CD14-positive monocyte (primary cell): ENCODE measurements at regions not wholly inside any gene's neighbourhood (a gene's known extent, or its start where the extent isn't known, plus 50 kb on each side); places are given as distances from the start of the nearest gene placed in this dataset.

Experiments
- DNase-seq, 3 donors: peaks; one replicate each; pipeline ENCODE4 v3.0.0-alpha.2; 2011 to 2022
- H2AFZ ChIP-seq: 2 replicates; pipeline ENCODE4 v1.6.0; 2012; ENCODE audit warnings: mild to moderate bottlenecking, low read depth, low read length, inconsistent platforms; ENCODE audit not compliant: insufficient read depth, poor library complexity, severe bottlenecking
- H3K27ac ChIP-seq, 2 donors: 1 replicate in 1 of 2; 2 replicates in 1 of 2; pipeline ENCODE4 v1.5.1; 2012 to 2013; ENCODE audit warnings: low read length in 2 of 2, control low read depth in 1 of 2, inconsistent platforms in 1 of 2, low read depth in 1 of 2, mild to moderate bottlenecking in 1 of 2
- H3K27me3 ChIP-seq, 2 donors: one replicate each; pipeline versions ENCODE4 v1.6.0 to v1.6.1; 2011 to 2013; ENCODE audit warnings: low read length in 2 of 2; ENCODE audit not compliant: control insufficient read depth in 2 of 2, insufficient read depth in 2 of 2
- H3K36me3 ChIP-seq, 2 donors: replicated peaks in 1 of 2; 1 replicate in 1 of 2; 2 replicates in 1 of 2; pipeline versions ENCODE4 v1.5.1 to v1.6.1; 2012 to 2013; ENCODE audit warnings: low read length in 2 of 2, control low read depth in 1 of 2, inconsistent platforms in 1 of 2, mild to moderate bottlenecking in 1 of 2; ENCODE audit not compliant: insufficient read depth in 2 of 2, control insufficient read depth in 1 of 2
- H3K4me1 ChIP-seq, 2 donors: 1 replicate in 1 of 2; 2 replicates in 1 of 2; pipeline versions ENCODE4 v1.5.1 to v1.6.1; 2012 to 2013; ENCODE audit warnings: low read length in 2 of 2, control low read depth in 1 of 2, inconsistent platforms in 1 of 2, mild to moderate bottlenecking in 1 of 2, moderate library complexity in 1 of 2; ENCODE audit not compliant: insufficient read depth in 2 of 2, control insufficient read depth in 1 of 2
- H3K4me2 ChIP-seq: replicated peaks from 2 replicates; pipeline ENCODE3; 2012; ENCODE audit warnings: low read length, moderate library complexity, mild to moderate bottlenecking; ENCODE audit not compliant: poor library complexity, severe bottlenecking; ENCODE audit errors: extremely low read depth
- H3K4me3 ChIP-seq, 3 experiments: fragments of 200-600 bp in 1 of 3; sonication (generic) in 1 of 3; replicated peaks in 1 of 3; 1 replicate in 2 of 3; 2 replicates in 1 of 3; pipeline ENCODE4 v1.5.1; 2011 to 2013; ENCODE audit warnings: low read length in 3 of 3, mild to moderate bottlenecking in 3 of 3, control low read depth in 2 of 3, low read depth in 2 of 3, inconsistent platforms in 1 of 3, moderate library complexity in 1 of 3
- H3K79me2 ChIP-seq: 2 replicates; pipeline ENCODE4 v1.6.0; 2012; ENCODE audit warnings: mild to moderate bottlenecking, control low read depth, inconsistent platforms, low read length, moderate library complexity; ENCODE audit not compliant: insufficient read depth
- H3K9ac ChIP-seq: 2 replicates; pipeline ENCODE4 v1.6.0; 2017; ENCODE audit warnings: low read length, mild to moderate bottlenecking; ENCODE audit not compliant: insufficient read depth, poor library complexity, severe bottlenecking
- H3K9me3 ChIP-seq, 2 donors: replicated peaks in 1 of 2; 1 replicate in 1 of 2; 2 replicates in 1 of 2; pipeline versions ENCODE4 v1.5.1 to v1.6.1; 2012 to 2013; ENCODE audit warnings: low read length in 2 of 2, control low read depth in 1 of 2; ENCODE audit not compliant: control insufficient read depth in 1 of 2, insufficient read depth in 1 of 2
- H4K20me1 ChIP-seq: 2 replicates; pipeline ENCODE4 v1.6.0; 2012; ENCODE audit warnings: mild to moderate bottlenecking, low read length, control low read depth, moderate library complexity; ENCODE audit not compliant: insufficient read depth
- H3K27ac Mint-ChIP-seq, 7 donors: one replicate each; pipeline ENCODE4 v1.8.0; 2020; ENCODE audit warnings: mild to moderate bottlenecking in 7 of 7, mixed read lengths in 7 of 7, moderate library complexity in 6 of 7, inconsistent platforms in 2 of 7
- H3K27me3 Mint-ChIP-seq, 3 donors: one replicate each; pipeline ENCODE4 v1.8.0; 2021 to 2022; ENCODE audit warnings: low read depth in 3 of 3, mild to moderate bottlenecking in 3 of 3, mixed read lengths in 3 of 3, moderate library complexity in 3 of 3, inconsistent platforms in 1 of 3
- H3K36me3 Mint-ChIP-seq, 2 donors: one replicate each; pipeline ENCODE4 v1.8.0; 2020; ENCODE audit warnings: mixed read lengths in 2 of 2, inconsistent platforms in 1 of 2, mild to moderate bottlenecking in 1 of 2
- H3K4me1 Mint-ChIP-seq: one replicate; pipeline ENCODE4 v1.8.0; 2020; ENCODE audit warnings: mild to moderate bottlenecking, mixed read lengths
- H3K4me3 Mint-ChIP-seq, 2 donors: one replicate each; pipeline ENCODE4 v1.8.0; 2020; ENCODE audit warnings: mild to moderate bottlenecking in 2 of 2, mixed read lengths in 2 of 2, moderate library complexity in 1 of 2
- H3K9me3 Mint-ChIP-seq, 7 donors: one replicate each; pipeline ENCODE4 v1.8.0; 2020 to 2022; ENCODE audit warnings: mixed read lengths in 7 of 7, mild to moderate bottlenecking in 6 of 7, moderate library complexity in 6 of 7, inconsistent platforms in 2 of 7
- WGBS: methylation state at CpG from one replicate; pipeline ENCODE4 v1.1.5; 2013; ENCODE audit warnings: missing lambda C conversion rate; ENCODE audit not compliant: insufficient coverage; 5-methylcytosine and 5-hydroxymethylcytosine counted together
- intact Hi-C, 2 donors: fragments of 100-400 bp; cut with micrococcal nuclease; formaldehyde crosslinking; loops; one replicate each; pipeline versions ENCODE4 v1.15.0 to v1.15.1; 2023
- TF ChIP-seq, protein P1 (sequence below): fragments of 200-600 bp; IDR thresholded peaks from one replicate; pipeline ENCODE4 v1.8.0; 2022; ENCODE audit warnings: antibody characterized with exemption, mild to moderate bottlenecking

DNA sequence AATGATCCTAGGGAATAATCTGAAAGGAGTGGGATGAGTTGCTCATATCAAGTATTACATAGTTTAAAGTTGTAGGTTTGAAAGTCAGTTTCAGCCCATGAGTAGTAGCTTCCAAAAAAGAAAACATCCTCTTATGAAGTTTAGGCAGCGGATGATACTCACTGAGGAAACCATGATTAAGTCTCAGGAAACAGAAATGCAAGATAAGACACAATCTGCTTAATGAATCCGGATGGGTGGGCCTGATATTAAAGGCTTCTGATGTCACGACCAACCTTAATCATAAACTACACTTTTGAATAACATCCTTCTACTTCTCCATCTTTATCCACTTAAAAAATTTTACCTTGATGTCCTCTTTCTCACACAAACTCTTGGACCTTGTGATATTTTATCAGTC lies 61.8 kb downstream of the S1PR1 start:
- Mint-ChIP-seq H3K27ac (no peak overlapping the region), H3K36me3 (no peaks in the 10 kb centered on the region), H3K9me3 (no peaks in the 10 kb centered on the region), H3K27me3 (peaks cover 0 to 2% (median 1%) of the 10 kb centered on the region in 3 donors), H3K4me1 (peaks cover 3% of the 10 kb centered on the region), H3K4me3 (no peak overlapping the region)
- H3K9ac ChIP-seq, result no peak overlapping the region
- H3K4me2 ChIP-seq, result no peak overlapping the region
- TF ChIP-seq, protein P1, sequence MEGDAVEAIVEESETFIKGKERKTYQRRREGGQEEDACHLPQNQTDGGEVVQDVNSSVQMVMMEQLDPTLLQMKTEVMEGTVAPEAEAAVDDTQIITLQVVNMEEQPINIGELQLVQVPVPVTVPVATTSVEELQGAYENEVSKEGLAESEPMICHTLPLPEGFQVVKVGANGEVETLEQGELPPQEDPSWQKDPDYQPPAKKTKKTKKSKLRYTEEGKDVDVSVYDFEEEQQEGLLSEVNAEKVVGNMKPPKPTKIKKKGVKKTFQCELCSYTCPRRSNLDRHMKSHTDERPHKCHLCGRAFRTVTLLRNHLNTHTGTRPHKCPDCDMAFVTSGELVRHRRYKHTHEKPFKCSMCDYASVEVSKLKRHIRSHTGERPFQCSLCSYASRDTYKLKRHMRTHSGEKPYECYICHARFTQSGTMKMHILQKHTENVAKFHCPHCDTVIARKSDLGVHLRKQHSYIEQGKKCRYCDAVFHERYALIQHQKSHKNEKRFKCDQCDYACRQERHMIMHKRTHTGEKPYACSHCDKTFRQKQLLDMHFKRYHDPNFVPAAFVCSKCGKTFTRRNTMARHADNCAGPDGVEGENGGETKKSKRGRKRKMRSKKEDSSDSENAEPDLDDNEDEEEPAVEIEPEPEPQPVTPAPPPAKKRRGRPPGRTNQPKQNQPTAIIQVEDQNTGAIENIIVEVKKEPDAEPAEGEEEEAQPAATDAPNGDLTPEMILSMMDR, result no peak
- no peak for DNase-seq
- peaks cover 0 to 2% of the 10 kb centered on the region in 2 donors for H3K4me1 ChIP-seq
- H3K9me3 ChIP-seq, result no peaks in the 10 kb centered on the region
- no peak overlapping the region for H3K27ac ChIP-seq
- H2AFZ ChIP-seq, result no peak overlapping the region
- H3K27me3 ChIP-seq, result no peaks in the 10 kb centered on the region
- no peaks in the 10 kb centered on the region for H4K20me1 ChIP-seq
- no CpG with 5 or more reads among the region's 3 CpGs for WGBS
- intact Hi-C loops, result loop anchor here (5.0 to 10.0 kb wide), 2 partner anchors 264 to 376 kb away; no protein-coding TSS in a partner anchor
- H3K36me3 ChIP-seq, result no peaks in the 10 kb centered on the region
- no peaks in the 10 kb centered on the region for H3K79me2 ChIP-seq
- no peak overlapping the region for H3K4me3 ChIP-seq

- H3K27me3 ChIP-seq, result no peaks in the 10 kb centered on the region
- Mint-ChIP-seq H3K9me3 (no peaks in the 10 kb centered on the region), H3K4me3 (no peak overlapping the region)
Measured at GRCh38 chr1:101299141-101299540, 62.3 kb downstream of the S1PR1 start.

More at GRCh38 chr1:101299141-101299540, 62.3 kb downstream of the S1PR1 start:
- Mint-ChIP-seq H3K36me3 (no peaks in the 10 kb centered on the region), H3K4me1 (no peaks in the 10 kb centered on the region), H3K27me3 (peaks cover 0 to 2% (median 1%) of the 10 kb centered on the region in 3 donors), H3K27ac (no peak overlapping the region)
- Histone ChIP-seq H4K20me1 (no peaks in the 10 kb centered on the region), H3K36me3 (no peaks in the 10 kb centered on the region), H3K27ac (no peak overlapping the region), H3K4me2 (no peak overlapping the region), H3K4me1 (no peaks in the 10 kb centered on the region), H2AFZ (no peak overlapping the region), H3K4me3 (no peak overlapping the region), H3K79me2 (no peaks in the 10 kb centered on the region), H3K9ac (no peak overlapping the region), H3K9me3 (no peaks in the 10 kb centered on the region)
- 100% methylated on average over 1 of the region's 4 CpGs for WGBS
- intact Hi-C loops, result loop anchor here (5.0 to 10.0 kb wide), 2 partner anchors 264 to 377 kb away; no protein-coding TSS in a partner anchor
- DNase-seq, result no peak
- TF ChIP-seq, protein P1, result no peak
